Fibroblast of lung (primary cell): ENCODE measurements at regions not wholly inside any gene's neighbourhood (a gene's known extent, or its start where the extent isn't known, plus 50 kb on each side); places are given as distances from the start of the nearest gene placed in this dataset.
"Not testable (repeated sequence)": the region's sequence is repeated elsewhere in the genome, so short reads cannot be mapped to it uniquely, and the experiment has no call there.

Experiments
- DNase-seq, 2 donors: peaks; one replicate each; pipeline versions ENCODE4 v3.0.0 to v3.0.0-alpha.2; 2010; ENCODE audit warnings: low read depth in 2 of 2
- H2AFZ ChIP-seq: 2 replicates; pipeline ENCODE4 v1.5.1; 2012; ENCODE audit warnings: low read length, control low read depth, inconsistent platforms
- H3K27ac ChIP-seq: 2 replicates; pipeline ENCODE4 v1.5.1; 2011; ENCODE audit warnings: low read length, control low read depth; ENCODE audit not compliant: insufficient read depth
- H3K27me3 ChIP-seq: 2 replicates; pipeline ENCODE4 v1.5.1; 2011; ENCODE audit warnings: mild to moderate bottlenecking, low read length; ENCODE audit not compliant: control insufficient read depth, insufficient read depth
- H3K36me3 ChIP-seq: 2 replicates; pipeline ENCODE4 v1.5.1; 2011; ENCODE audit warnings: low read length; ENCODE audit not compliant: control insufficient read depth, insufficient read depth
- H3K4me1 ChIP-seq: 2 replicates; pipeline ENCODE4 v1.5.1; 2011; ENCODE audit warnings: low read length; ENCODE audit not compliant: control insufficient read depth, insufficient read depth; ENCODE audit errors: extremely low read depth
- H3K4me2 ChIP-seq: 2 replicates; pipeline ENCODE4 v1.5.1; 2011; ENCODE audit warnings: low read length, control low read depth; ENCODE audit not compliant: insufficient read depth; ENCODE audit errors: extremely low read depth
- H3K4me3 ChIP-seq, 4 experiments: fragments of 200-600 bp in 1 of 4; sonication (generic) in 1 of 4; replicated peaks in 1 of 4; 2 replicates each; pipeline ENCODE4 v1.5.1; 2011 to 2016; ENCODE audit warnings: low read length in 4 of 4, low read depth in 3 of 4, mild to moderate bottlenecking in 3 of 4, control low read depth in 2 of 4, inconsistent platforms in 1 of 4, mixed read lengths in 1 of 4; ENCODE audit not compliant: insufficient read depth in 1 of 4; ENCODE audit errors: control extremely low read depth in 1 of 4
- H3K79me2 ChIP-seq: 2 replicates; pipeline ENCODE4 v1.5.1; 2012; ENCODE audit warnings: mild to moderate bottlenecking, low read length, inconsistent platforms; ENCODE audit not compliant: control insufficient read depth, insufficient read depth
- H3K9ac ChIP-seq: 2 replicates; pipeline ENCODE4 v1.5.1; 2011; ENCODE audit warnings: mild to moderate bottlenecking, low read length, control low read depth; ENCODE audit not compliant: insufficient read depth
- H3K9me3 ChIP-seq: 2 replicates; pipeline ENCODE4 v1.5.1; 2012; ENCODE audit warnings: low read depth, low read length; ENCODE audit not compliant: control insufficient read depth, insufficient read depth
- H4K20me1 ChIP-seq: 2 replicates; pipeline ENCODE4 v1.5.1; 2011; ENCODE audit warnings: low read length; ENCODE audit not compliant: control insufficient read depth, insufficient read depth; ENCODE audit errors: extremely low read depth
- EZH2 ChIP-seq: IDR thresholded peaks from 2 replicates; pipeline ENCODE4 v1.5.1; 2012; ENCODE audit warnings: low read length, control low read depth, mild to moderate bottlenecking; ENCODE audit errors: missing control alignments
- TF ChIP-seq, protein P1 (sequence below), 2 donors: IDR thresholded peaks in 1 of 2; conservative IDR thresholded peaks in 1 of 2; 1 replicate in 1 of 2; 2 replicates in 1 of 2; pipeline ENCODE4 v1.5.1; 2011 to 2012; ENCODE audit warnings: low read length in 2 of 2, control low read depth in 1 of 2, inconsistent platforms in 1 of 2, low read depth in 1 of 2, mild to moderate bottlenecking in 1 of 2

DNA sequence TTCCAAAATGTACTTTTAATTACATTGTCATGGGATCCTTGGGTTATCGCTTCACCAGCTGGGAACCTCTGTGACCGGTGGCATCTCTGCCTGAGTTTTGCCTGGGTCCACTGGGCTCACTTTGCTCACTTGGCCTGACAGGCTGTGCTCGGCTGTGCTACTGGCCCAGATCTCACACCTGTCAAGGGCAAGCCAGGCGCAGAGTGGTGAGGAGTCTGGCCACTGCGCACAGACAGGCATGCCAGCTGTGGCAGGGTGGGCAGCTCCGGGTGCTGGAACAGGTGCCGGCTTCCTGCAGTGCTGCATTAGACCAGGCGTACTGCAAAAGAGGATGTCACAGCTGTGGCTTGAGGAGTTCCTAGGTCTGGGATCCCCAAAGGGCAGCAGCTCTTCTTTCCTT is 489.8 kb downstream of the TENT5A start:
- no peak for TF ChIP-seq EZH2
- TF ChIP-seq, protein P1, sequence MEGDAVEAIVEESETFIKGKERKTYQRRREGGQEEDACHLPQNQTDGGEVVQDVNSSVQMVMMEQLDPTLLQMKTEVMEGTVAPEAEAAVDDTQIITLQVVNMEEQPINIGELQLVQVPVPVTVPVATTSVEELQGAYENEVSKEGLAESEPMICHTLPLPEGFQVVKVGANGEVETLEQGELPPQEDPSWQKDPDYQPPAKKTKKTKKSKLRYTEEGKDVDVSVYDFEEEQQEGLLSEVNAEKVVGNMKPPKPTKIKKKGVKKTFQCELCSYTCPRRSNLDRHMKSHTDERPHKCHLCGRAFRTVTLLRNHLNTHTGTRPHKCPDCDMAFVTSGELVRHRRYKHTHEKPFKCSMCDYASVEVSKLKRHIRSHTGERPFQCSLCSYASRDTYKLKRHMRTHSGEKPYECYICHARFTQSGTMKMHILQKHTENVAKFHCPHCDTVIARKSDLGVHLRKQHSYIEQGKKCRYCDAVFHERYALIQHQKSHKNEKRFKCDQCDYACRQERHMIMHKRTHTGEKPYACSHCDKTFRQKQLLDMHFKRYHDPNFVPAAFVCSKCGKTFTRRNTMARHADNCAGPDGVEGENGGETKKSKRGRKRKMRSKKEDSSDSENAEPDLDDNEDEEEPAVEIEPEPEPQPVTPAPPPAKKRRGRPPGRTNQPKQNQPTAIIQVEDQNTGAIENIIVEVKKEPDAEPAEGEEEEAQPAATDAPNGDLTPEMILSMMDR (conservative IDR thresholded peaks at IDR 0.05 in 1 of 2, IDR thresholded peaks at IDR 0.05 in 1 of 2; ENCODE audit: low read depth in 1 of 2, low read length in 2 of 2), result no peak
- no peaks in the 10 kb centered on the region for H3K36me3 ChIP-seq
- H3K27ac ChIP-seq, result no peak overlapping the region
- no peak overlapping the region for H2AFZ ChIP-seq
- H3K27me3 ChIP-seq, result no peaks in the 10 kb centered on the region
- H3K4me3 ChIP-seq, result no peak overlapping the region
- H3K4me1 ChIP-seq, result no peaks in the 10 kb centered on the region
- H3K9me3 ChIP-seq, result no peaks in the 10 kb centered on the region
- H3K79me2 ChIP-seq, result no peaks in the 10 kb centered on the region
- no peaks in the 10 kb centered on the region for H4K20me1 ChIP-seq
- H3K9ac ChIP-seq, result no peak overlapping the region
- no peak for DNase-seq
- H3K4me2 ChIP-seq, result no peak overlapping the region

DNA sequence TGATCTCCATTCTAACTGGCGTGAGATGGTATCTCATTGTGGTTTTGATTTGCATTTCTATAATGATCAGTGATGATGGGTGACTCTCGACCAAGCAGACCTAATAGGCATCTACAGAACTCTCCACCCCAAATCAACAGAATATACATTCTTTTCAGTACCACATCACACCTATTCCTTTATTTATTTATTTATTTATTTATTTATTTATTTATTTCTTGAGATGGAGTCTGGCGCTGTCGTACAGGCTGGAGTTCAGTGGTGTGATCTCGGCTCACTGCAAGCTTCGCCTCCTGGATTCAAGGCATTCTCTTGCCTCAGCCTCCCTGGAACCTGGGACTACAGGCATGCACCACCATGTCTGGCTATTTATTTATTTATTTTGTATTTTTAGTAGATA is 496.3 kb downstream of the TENT5A start:
- not testable (repeated sequence) for H3K27me3 ChIP-seq, H3K9me3 ChIP-seq, H4K20me1 ChIP-seq, H3K79me2 ChIP-seq, H3K9ac ChIP-seq, H3K27ac ChIP-seq, H3K4me3 ChIP-seq, H2AFZ ChIP-seq, H3K4me1 ChIP-seq, H3K4me2 ChIP-seq, DNase-seq, H3K36me3 ChIP-seq

DNA sequence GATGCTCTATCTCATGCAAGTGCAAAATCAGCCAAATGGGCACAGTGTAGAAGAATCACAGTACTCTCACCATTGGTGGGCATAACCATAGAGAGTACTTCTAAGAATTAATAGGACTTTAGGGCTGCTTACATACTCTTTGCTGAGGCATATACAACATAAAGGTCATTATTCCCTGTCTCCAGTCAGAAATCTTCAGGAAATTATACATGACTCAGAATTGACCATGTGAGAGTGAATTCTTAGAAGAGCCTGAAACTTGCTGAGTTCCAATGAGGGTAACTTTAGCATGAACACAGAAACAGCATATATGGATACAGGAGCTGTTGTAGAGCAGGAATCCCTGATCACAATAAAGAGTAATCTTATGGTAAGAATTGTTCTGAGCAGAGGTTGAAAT is 498.7 kb downstream of the TENT5A start:
- TF ChIP-seq, protein P1 (conservative IDR thresholded peaks at IDR 0.05 in 1 of 2, IDR thresholded peaks at IDR 0.05 in 1 of 2; ENCODE audit: low read depth in 1 of 2, low read length in 2 of 2), result no peak
- Histone ChIP-seq H2AFZ (no peak overlapping the region), H3K27ac (no peak overlapping the region), H3K9me3 (no peaks in the 10 kb centered on the region), H4K20me1 (no peaks in the 10 kb centered on the region), H3K4me2 (no peak overlapping the region), H3K27me3 (no peaks in the 10 kb centered on the region), H3K9ac (no peak overlapping the region), H3K4me1 (no peaks in the 10 kb centered on the region), H3K4me3 (no peak overlapping the region), H3K36me3 (no peaks in the 10 kb centered on the region), H3K79me2 (no peaks in the 10 kb centered on the region)
- DNase-seq, result no peak

DNA sequence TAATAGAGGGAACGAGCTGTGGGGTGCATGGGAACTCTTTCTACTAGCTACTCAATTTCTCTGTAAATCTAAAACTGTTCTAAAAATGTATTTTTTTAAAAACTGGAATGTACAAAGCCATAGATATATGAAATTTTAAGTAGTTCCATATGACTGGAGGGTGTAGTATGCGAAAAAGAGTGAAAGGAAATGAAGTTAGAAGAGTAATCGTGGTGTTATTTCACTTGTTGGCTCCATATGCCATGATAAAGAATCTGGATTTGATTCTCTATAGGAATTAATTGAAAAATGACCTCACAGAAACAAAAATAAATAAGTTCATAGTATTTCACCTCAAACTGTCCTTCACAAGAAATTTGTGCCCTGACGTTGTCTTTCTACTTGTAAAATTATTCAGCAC is 500.2 kb downstream of the TENT5A start:
- no peak overlapping the region for H3K9ac ChIP-seq

More for the DNA sequence above, 500.2 kb downstream of the TENT5A start:
- H3K27ac ChIP-seq, result no peak overlapping the region
- no peak overlapping the region for H3K4me3 ChIP-seq
- no peaks in the 10 kb centered on the region for H3K79me2 ChIP-seq
- H3K9me3 ChIP-seq, result no peaks in the 10 kb centered on the region
- H2AFZ ChIP-seq, result no peak overlapping the region
- DNase-seq, result no peak
- no peaks in the 10 kb centered on the region for H3K4me1 ChIP-seq
- no peaks in the 10 kb centered on the region for H3K27me3 ChIP-seq
- H3K4me2 ChIP-seq, result no peak overlapping the region
- TF ChIP-seq, protein P1 (conservative IDR thresholded peaks at IDR 0.05 in 1 of 2, IDR thresholded peaks at IDR 0.05 in 1 of 2; ENCODE audit: low read depth in 1 of 2, low read length in 2 of 2), result no peak
- no peak for TF ChIP-seq EZH2
- no peaks in the 10 kb centered on the region for H4K20me1 ChIP-seq
- no peaks in the 10 kb centered on the region for H3K36me3 ChIP-seq
